ENCODE measurements at regions not wholly inside any gene's neighbourhood (a gene's known extent, or its start where the extent isn't known, plus 50 kb on each side); places are given as distances from the start of the nearest gene placed in this dataset.

DNA sequence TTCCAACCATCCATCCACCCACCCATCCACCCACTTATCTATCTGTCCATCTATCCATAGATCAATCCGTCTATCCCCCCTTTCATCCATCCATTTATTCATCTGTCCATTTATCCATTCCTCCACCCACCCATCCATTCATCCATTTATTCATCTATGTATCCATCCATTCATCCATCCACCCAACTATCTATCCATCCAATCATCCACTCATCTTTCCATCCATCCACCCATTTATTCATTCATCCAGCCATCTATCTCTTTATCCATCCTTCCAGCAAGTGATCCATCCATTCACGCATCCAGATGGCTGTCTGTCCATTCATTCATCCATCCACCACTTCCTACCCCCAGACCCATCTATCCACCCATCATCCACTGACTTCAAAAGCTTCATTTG lies 84.0 kb upstream of the CD99 start:
- Histone ChIP-seq H3K4me3 (ENCODE audit: low read length) (no peak overlapping the region), H3K9ac (ENCODE audit: low read length) (no peak overlapping the region), H3K79me2 (ENCODE audit: low read length) (0 out of 2 replicates have a peak, but pooled peaks cover 14% of the 10 kb centered on the region), H2AFZ (ENCODE audit: low read length) (no peak overlapping the region), H3K27me3 (ENCODE audit: low read length) (no peaks in the 10 kb centered on the region), H3K36me3 (ENCODE audit: low read depth, low read length) (no peaks in the 10 kb centered on the region), H3K27ac (ENCODE audit: low read length) (no peak overlapping the region), H3K4me1 (ENCODE audit: insufficient read depth, low read length) (peaks cover 8% of the 10 kb centered on the region), H3K4me2 (ENCODE audit: low read length) (no peak overlapping the region), H4K20me1 (ENCODE audit: low read length) (no peaks in the 10 kb centered on the region), H3K9me2 (replicated peaks; ENCODE audit: low read length) (no peaks in the 10 kb centered on the region), H3K9me3 (ENCODE audit: low read length) (no peaks in the 10 kb centered on the region), H3F3A (ENCODE audit: low read length, unreplicated experiment) (no peaks in the 10 kb centered on the region)
- BruUV-seq (replicated peaks): no TSS peak
- DNase-seq (no peak), ATAC-seq (no peak)
- POLR2A ChIA-PET (ENCODE audit: unreplicated experiment): no interaction called here
- TF ChIP-seq EZH2 (IDR thresholded peaks at IDR 0.05; ENCODE audit: low read length, unreplicated experiment): no peak
- TF ChIP-seq EZH2phosphoT487 (IDR thresholded peaks at IDR 0.05; ENCODE audit: borderline replicate concordance, low read length): no peak
- TF ChIP-seq, protein P1, sequence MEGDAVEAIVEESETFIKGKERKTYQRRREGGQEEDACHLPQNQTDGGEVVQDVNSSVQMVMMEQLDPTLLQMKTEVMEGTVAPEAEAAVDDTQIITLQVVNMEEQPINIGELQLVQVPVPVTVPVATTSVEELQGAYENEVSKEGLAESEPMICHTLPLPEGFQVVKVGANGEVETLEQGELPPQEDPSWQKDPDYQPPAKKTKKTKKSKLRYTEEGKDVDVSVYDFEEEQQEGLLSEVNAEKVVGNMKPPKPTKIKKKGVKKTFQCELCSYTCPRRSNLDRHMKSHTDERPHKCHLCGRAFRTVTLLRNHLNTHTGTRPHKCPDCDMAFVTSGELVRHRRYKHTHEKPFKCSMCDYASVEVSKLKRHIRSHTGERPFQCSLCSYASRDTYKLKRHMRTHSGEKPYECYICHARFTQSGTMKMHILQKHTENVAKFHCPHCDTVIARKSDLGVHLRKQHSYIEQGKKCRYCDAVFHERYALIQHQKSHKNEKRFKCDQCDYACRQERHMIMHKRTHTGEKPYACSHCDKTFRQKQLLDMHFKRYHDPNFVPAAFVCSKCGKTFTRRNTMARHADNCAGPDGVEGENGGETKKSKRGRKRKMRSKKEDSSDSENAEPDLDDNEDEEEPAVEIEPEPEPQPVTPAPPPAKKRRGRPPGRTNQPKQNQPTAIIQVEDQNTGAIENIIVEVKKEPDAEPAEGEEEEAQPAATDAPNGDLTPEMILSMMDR (conservative IDR thresholded peaks at IDR 0.05; ENCODE audit: low read depth, low read length): no peak
- intact Hi-C loops (cut with micrococcal nuclease): no loop called here
- CTCF ChIA-PET: no interaction called here

DNA sequence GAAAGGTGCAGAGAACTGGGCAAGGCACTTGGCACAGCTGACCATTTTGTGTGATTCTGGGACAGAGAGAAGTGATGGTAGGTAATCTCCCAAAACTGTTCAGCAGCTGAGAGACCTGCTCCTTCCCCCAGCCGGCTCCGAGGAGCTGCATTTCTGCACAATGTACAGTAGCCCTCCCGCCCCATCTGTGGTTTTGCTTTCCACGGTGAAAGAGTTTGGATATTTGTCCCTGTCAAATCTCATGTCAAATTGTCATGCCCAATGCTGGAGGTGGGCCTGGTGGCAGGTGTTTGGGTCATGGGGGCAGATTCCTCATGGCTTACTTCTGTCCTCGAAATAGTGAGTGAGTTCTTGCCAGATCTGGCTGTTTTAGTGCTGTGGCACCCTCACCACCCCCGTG lies 90.5 kb upstream of the CD99 start:
- CTCF ChIA-PET: no interaction called here
- Histone ChIP-seq H4K20me1 (ENCODE audit: low read length) (no peaks in the 10 kb centered on the region), H3K79me2 (ENCODE audit: low read length) (no peaks in the 10 kb centered on the region), H3F3A (ENCODE audit: low read length, unreplicated experiment) (no peaks in the 10 kb centered on the region), H2AFZ (ENCODE audit: low read length) (no peak overlapping the region), H3K4me1 (ENCODE audit: insufficient read depth, low read length) (0 out of 2 replicates have a peak, but pooled peaks cover 6% of the 10 kb centered on the region), H3K27me3 (ENCODE audit: low read length) (no peaks in the 10 kb centered on the region), H3K36me3 (ENCODE audit: low read depth, low read length) (no peaks in the 10 kb centered on the region), H3K9me3 (ENCODE audit: low read length) (no peaks in the 10 kb centered on the region), H3K9ac (ENCODE audit: low read length) (no peak overlapping the region), H3K4me2 (ENCODE audit: low read length) (no peak overlapping the region), H3K27ac (ENCODE audit: low read length) (no peak overlapping the region), H3K9me2 (replicated peaks; ENCODE audit: low read length) (no peaks in the 10 kb centered on the region), H3K4me3 (ENCODE audit: low read length) (no peak overlapping the region)
- TF ChIP-seq EZH2 (IDR thresholded peaks at IDR 0.05; ENCODE audit: low read length, unreplicated experiment): no peak
- TF ChIP-seq, protein P1 (conservative IDR thresholded peaks at IDR 0.05; ENCODE audit: low read depth, low read length): no peak
- TF ChIP-seq EZH2phosphoT487 (IDR thresholded peaks at IDR 0.05; ENCODE audit: borderline replicate concordance, low read length): no peak
- intact Hi-C loops (cut with micrococcal nuclease): no loop called here
- no TSS peak for BruUV-seq (replicated peaks)
- POLR2A ChIA-PET (ENCODE audit: unreplicated experiment): no interaction called here
- DNase-seq (no peak), ATAC-seq (no peak)

DNA sequence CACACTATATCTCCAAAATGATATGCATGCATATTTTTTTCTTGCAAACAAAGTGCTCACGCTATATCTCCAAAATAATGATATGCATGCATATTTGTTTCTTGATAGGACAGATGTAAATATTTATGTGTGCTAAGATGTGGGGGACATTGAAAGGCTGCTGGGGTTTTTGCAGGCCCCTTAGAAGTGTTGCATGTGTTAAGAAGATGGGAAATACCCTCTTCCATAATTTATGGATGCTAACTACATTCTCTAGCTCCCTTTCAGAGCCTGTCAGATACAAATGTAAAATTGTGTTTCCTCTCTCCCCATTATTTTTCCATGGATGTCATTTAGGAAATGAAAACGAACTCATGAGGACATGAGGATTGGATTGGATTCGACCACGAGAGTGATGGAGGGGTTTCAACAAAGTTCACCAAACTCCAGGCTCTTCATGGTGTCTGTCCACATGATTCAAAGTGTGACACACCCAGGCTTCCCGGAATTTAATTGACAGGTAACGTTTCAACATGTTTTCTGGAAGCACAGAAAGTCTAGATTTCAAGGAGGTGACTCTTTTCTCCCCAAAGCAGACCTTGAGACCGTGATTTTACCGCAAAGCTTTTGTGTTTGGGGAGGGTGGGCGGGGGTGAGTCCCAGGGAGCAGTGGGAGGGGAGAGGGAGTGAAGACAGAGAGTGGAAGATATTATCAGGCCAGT lies 94.4 kb upstream of the CD99 start:
- Histone ChIP-seq H3F3A (ENCODE audit: low read length, unreplicated experiment) (no peaks in the 10 kb centered on the region), H3K4me1 (ENCODE audit: insufficient read depth, low read length) (peaks cover 13% of the 10 kb centered on the region; the same call in 1 of the 2 replicates), H3K9me3 (ENCODE audit: low read length) (no peaks in the 10 kb centered on the region), H3K4me3 (ENCODE audit: low read length) (no peak overlapping the region), H3K9ac (ENCODE audit: low read length) (no peak overlapping the region), H3K4me2 (ENCODE audit: low read length) (no peak overlapping the region), H3K27me3 (ENCODE audit: low read length) (no peaks in the 10 kb centered on the region), H2AFZ (ENCODE audit: low read length) (no peak overlapping the region), H3K79me2 (ENCODE audit: low read length) (no peaks in the 10 kb centered on the region), H4K20me1 (ENCODE audit: low read length) (no peaks in the 10 kb centered on the region), H3K9me2 (replicated peaks; ENCODE audit: low read length) (no peaks in the 10 kb centered on the region), H3K27ac (ENCODE audit: low read length) (no peak overlapping the region), H3K36me3 (ENCODE audit: low read depth, low read length) (no peaks in the 10 kb centered on the region)
- CTCF ChIA-PET: no interaction called here
- intact Hi-C loops (cut with micrococcal nuclease): no loop called here
- DNase-seq: no peak
- BruUV-seq (replicated peaks): no TSS peak
- TF ChIP-seq, protein P1 (conservative IDR thresholded peaks at IDR 0.05; ENCODE audit: low read depth, low read length): no peak
- TF ChIP-seq EZH2 (IDR thresholded peaks at IDR 0.05; ENCODE audit: low read length, unreplicated experiment) (no peak), EZH2phosphoT487 (IDR thresholded peaks at IDR 0.05; ENCODE audit: borderline replicate concordance, low read length) (no peak)
- POLR2A ChIA-PET (ENCODE audit: unreplicated experiment): no interaction called here
- ATAC-seq: no peak
